Subcutaneous abdominal adipose tissue (tissue), 5 donors: ENCODE measurements at regions not wholly inside any gene's neighbourhood (a gene's known extent, or its start where the extent isn't known, plus 50 kb on each side); places are given as distances from the start of the nearest gene placed in this dataset.
A peak's percentile ranks its signal among the peaks of the same experiment; 100 is the strongest.
"Not testable (repeated sequence)": the region's sequence is repeated elsewhere in the genome, so short reads cannot be mapped to it uniquely, and the experiment has no call there.

Experiments
- H3K27ac ChIP-seq: one replicate; pipeline ENCODE4 v1.7.0; 2013; ENCODE audit warnings: low read depth, mild to moderate bottlenecking, inconsistent platforms, low read length, moderate library complexity
- H3K27me3 ChIP-seq, 5 donors: one replicate each; pipeline ENCODE4 v1.7.0; 2013; ENCODE audit warnings: low read length in 5 of 5, inconsistent platforms in 1 of 5; ENCODE audit not compliant: control insufficient read depth in 5 of 5, insufficient read depth in 4 of 5
- H3K36me3 ChIP-seq, 5 donors: one replicate each; pipeline ENCODE4 v1.7.0; 2013; ENCODE audit warnings: low read length in 5 of 5; ENCODE audit not compliant: control insufficient read depth in 5 of 5, insufficient read depth in 5 of 5
- H3K4me1 ChIP-seq, 5 donors: one replicate each; pipeline ENCODE4 v1.7.0; 2013; ENCODE audit warnings: low read length in 5 of 5, mild to moderate bottlenecking in 3 of 5, moderate library complexity in 1 of 5; ENCODE audit not compliant: control insufficient read depth in 5 of 5, insufficient read depth in 5 of 5
- H3K4me3 ChIP-seq, 5 donors: one replicate each; pipeline ENCODE4 v1.7.0; 2013; ENCODE audit warnings: low read length in 5 of 5, low read depth in 1 of 5
- H3K9ac ChIP-seq, 5 donors: one replicate each; pipeline ENCODE4 v1.7.0; 2013; ENCODE audit warnings: low read length in 5 of 5, mild to moderate bottlenecking in 4 of 5, moderate library complexity in 3 of 5
- H3K9me3 ChIP-seq, 5 donors: one replicate each; pipeline ENCODE4 v1.7.0; 2013; ENCODE audit warnings: low read length in 5 of 5; ENCODE audit not compliant: control insufficient read depth in 5 of 5
- donor health status: healthy.
- donor health status: healthy.
- donor health status: healthy.
- donor health status: healthy.
- donor health status: healthy.

GRCh38 chr21:9037588-9038544 is 1483.5 kb upstream of the TPTE start:
- H3K27me3 ChIP-seq, H3K9ac ChIP-seq, H3K27ac ChIP-seq, H3K4me1 ChIP-seq, H3K36me3 ChIP-seq, H3K4me3 ChIP-seq, H3K9me3 ChIP-seq: not testable (repeated sequence)

GRCh38 chr21:9039520-9040365 is 1481.6 kb upstream of the TPTE start:
- not testable (repeated sequence) for H3K27ac ChIP-seq, H3K27me3 ChIP-seq, H3K9ac ChIP-seq

GRCh38 chr21:9040406-9040805 is 1481.0 kb upstream of the TPTE start:
- H3K36me3 ChIP-seq, H3K4me1 ChIP-seq, H3K27ac ChIP-seq, H3K9me3 ChIP-seq, H3K9ac ChIP-seq, H3K4me3 ChIP-seq, H3K27me3 ChIP-seq: not testable (repeated sequence)

More at GRCh38 chr21:9039520-9040365, 1481.6 kb upstream of the TPTE start:
- H3K4me1 ChIP-seq, H3K9me3 ChIP-seq, H3K36me3 ChIP-seq, H3K4me3 ChIP-seq: not testable (repeated sequence)

GRCh38 chr21:9041175-9041948 is 1480.0 kb upstream of the TPTE start:
- H3K4me1 ChIP-seq, H3K9ac ChIP-seq, H3K27me3 ChIP-seq, H3K27ac ChIP-seq, H3K36me3 ChIP-seq, H3K9me3 ChIP-seq, H3K4me3 ChIP-seq: not testable (repeated sequence)

- H3K4me3 ChIP-seq, result peak overlapping the region in 1 of 5 donors; percentile 42
- not testable (repeated sequence) for H3K27me3 ChIP-seq, H3K9me3 ChIP-seq, H3K4me1 ChIP-seq, H3K9ac ChIP-seq, H3K36me3 ChIP-seq, H3K27ac ChIP-seq
Measured at GRCh38 chr21:9043089-9043488, 1478.3 kb upstream of the TPTE start.

- H3K4me3 ChIP-seq, H3K9ac ChIP-seq, H3K27ac ChIP-seq: not testable (repeated sequence)
Measured at GRCh38 chr21:9046870-9047269, 1474.5 kb upstream of the TPTE start.

GRCh38 chr21:9067515-9067914 is 1453.9 kb upstream of the TPTE start:
- not testable (repeated sequence) for H3K27ac ChIP-seq, H3K4me3 ChIP-seq, H3K27me3 ChIP-seq, H3K9me3 ChIP-seq, H3K4me1 ChIP-seq, H3K36me3 ChIP-seq, H3K9ac ChIP-seq

More at GRCh38 chr21:9046870-9047269, 1474.5 kb upstream of the TPTE start:
- H3K4me1 ChIP-seq, H3K9me3 ChIP-seq, H3K36me3 ChIP-seq, H3K27me3 ChIP-seq: not testable (repeated sequence)

GRCh38 chr21:9068622-9069021 is 1452.8 kb upstream of the TPTE start:
- not testable (repeated sequence) for H3K27ac ChIP-seq, H3K9ac ChIP-seq

GRCh38 chr21:9070703-9071102 is 1450.7 kb upstream of the TPTE start:
- H3K27me3 ChIP-seq, H3K36me3 ChIP-seq, H3K9me3 ChIP-seq, H3K4me3 ChIP-seq, H3K27ac ChIP-seq, H3K4me1 ChIP-seq, H3K9ac ChIP-seq: not testable (repeated sequence)

More at GRCh38 chr21:9068622-9069021, 1452.8 kb upstream of the TPTE start:
- H3K9me3 ChIP-seq, H3K27me3 ChIP-seq, H3K36me3 ChIP-seq, H3K4me3 ChIP-seq, H3K4me1 ChIP-seq: not testable (repeated sequence)

GRCh38 chr21:9073010-9073409 is 1448.4 kb upstream of the TPTE start:
- not testable (repeated sequence) for H3K27me3 ChIP-seq, H3K9me3 ChIP-seq, H3K27ac ChIP-seq, H3K9ac ChIP-seq, H3K4me3 ChIP-seq, H3K36me3 ChIP-seq, H3K4me1 ChIP-seq
